H9 (cell line): ENCODE measurements at regions not wholly inside any gene's neighbourhood (a gene's known extent, or its start where the extent isn't known, plus 50 kb on each side); places are given as distances from the start of the nearest gene placed in this dataset.

Experiments
- DNase-seq: peaks from one replicate; pipeline ENCODE4 v3.0.0-alpha.2; 2017
- H2AFZ ChIP-seq: one replicate; pipeline ENCODE4 v1.6.1; 2013; ENCODE audit warnings: mild to moderate bottlenecking, low read length, control low read depth, moderate library complexity
- H2AK5ac ChIP-seq: 2 replicates; pipeline ENCODE4 v1.6.1; 2013; ENCODE audit warnings: low read length, control low read depth, mixed read lengths; ENCODE audit not compliant: insufficient read length
- H2BK120ac ChIP-seq: one replicate; pipeline ENCODE4 v1.6.1; 2013; ENCODE audit warnings: low read depth, mild to moderate bottlenecking, low read length, control low read depth, inconsistent platforms; ENCODE audit not compliant: poor library complexity, severe bottlenecking
- H2BK12ac ChIP-seq: 2 replicates; pipeline ENCODE4 v1.6.1; 2013; ENCODE audit warnings: low read length, control low read depth, mixed read lengths, low read depth; ENCODE audit not compliant: insufficient read length
- H2BK15ac ChIP-seq: 2 replicates; pipeline ENCODE4 v1.6.1; 2013; ENCODE audit warnings: low read depth, low read length, control low read depth
- H2BK20ac ChIP-seq: one replicate; pipeline ENCODE4 v1.6.1; 2013; ENCODE audit warnings: low read depth, mild to moderate bottlenecking, low read length, control low read depth, inconsistent platforms; ENCODE audit not compliant: poor library complexity, severe bottlenecking
- H2BK5ac ChIP-seq: 2 replicates; pipeline ENCODE4 v1.6.1; 2013; ENCODE audit warnings: low read length, control low read depth, mixed read lengths; ENCODE audit not compliant: insufficient read length
- H3K14ac ChIP-seq: 2 replicates; pipeline ENCODE4 v1.6.1; 2013; ENCODE audit warnings: low read length, control low read depth; ENCODE audit not compliant: insufficient read depth
- H3K18ac ChIP-seq: 2 replicates; pipeline ENCODE4 v1.6.1; 2013; ENCODE audit warnings: low read depth, mild to moderate bottlenecking, mixed read lengths, low read length, control low read depth; ENCODE audit not compliant: insufficient read length
- H3K23ac ChIP-seq: 2 replicates; pipeline ENCODE4 v1.6.1; 2013; ENCODE audit warnings: low read length, control low read depth, mixed read lengths, low read depth; ENCODE audit not compliant: insufficient read length
- H3K23me2 ChIP-seq: 2 replicates; pipeline ENCODE4 v1.6.1; 2013; ENCODE audit warnings: low read depth, mild to moderate bottlenecking, mixed read lengths, low read length, control low read depth; ENCODE audit not compliant: insufficient read length, poor library complexity, severe bottlenecking
- H3K27ac ChIP-seq: 2 replicates; pipeline ENCODE4 v1.5.1; 2013; ENCODE audit warnings: low read length, control low read depth, mixed read lengths, low read depth; ENCODE audit not compliant: insufficient read length
- H3K27me3 ChIP-seq: 2 replicates; pipeline ENCODE4 v1.6.1; 2013; ENCODE audit warnings: low read length, control low read depth, inconsistent platforms; ENCODE audit not compliant: insufficient read depth
- H3K4ac ChIP-seq: 2 replicates; pipeline ENCODE4 v1.6.1; 2013; ENCODE audit warnings: low read depth, mild to moderate bottlenecking, control low read depth, inconsistent platforms, low read length, moderate library complexity
- H3K4me1 ChIP-seq: 2 replicates; pipeline ENCODE4 v1.6.1; 2013; ENCODE audit warnings: low read length, control low read depth, inconsistent platforms; ENCODE audit not compliant: insufficient read depth
- H3K4me2 ChIP-seq: 2 replicates; pipeline ENCODE4 v1.6.1; 2013; ENCODE audit warnings: low read length, control low read depth, mixed read lengths; ENCODE audit not compliant: insufficient read length, insufficient read depth
- H3K56ac ChIP-seq: 2 replicates; pipeline ENCODE4 v1.6.1; 2013; ENCODE audit warnings: low read depth, mild to moderate bottlenecking, mixed read lengths, low read length, control low read depth; ENCODE audit not compliant: insufficient read length
- H3K79me1 ChIP-seq: 2 replicates; pipeline ENCODE4 v1.6.1; 2013; ENCODE audit warnings: low read depth, mild to moderate bottlenecking, moderate library complexity, low read length, control low read depth, inconsistent platforms; ENCODE audit not compliant: insufficient read depth, poor library complexity, severe bottlenecking
- H3K79me2 ChIP-seq: 2 replicates; pipeline ENCODE4 v1.6.1; 2013; ENCODE audit warnings: low read length, control low read depth, inconsistent platforms; ENCODE audit not compliant: insufficient read depth
- H3K9ac ChIP-seq: 2 replicates; pipeline ENCODE4 v1.6.1; 2013; ENCODE audit warnings: low read length, control low read depth, mixed read lengths; ENCODE audit not compliant: insufficient read length; ENCODE audit errors: extremely low read depth
- H3K9me3 ChIP-seq: one replicate; pipeline ENCODE4 v1.6.1; 2013; ENCODE audit warnings: low read depth, low read length, inconsistent platforms; ENCODE audit not compliant: control insufficient read depth
- H3T11ph ChIP-seq: one replicate; pipeline ENCODE4 v1.6.1; 2013; ENCODE audit warnings: mild to moderate bottlenecking, low read length, control low read depth, inconsistent platforms
- H4K20me1 ChIP-seq: one replicate; pipeline ENCODE4 v1.6.1; 2013; ENCODE audit not compliant: control insufficient read depth, insufficient read length, insufficient read depth
- H4K5ac ChIP-seq: 2 replicates; pipeline ENCODE4 v1.6.1; 2013; ENCODE audit warnings: low read depth, mild to moderate bottlenecking, mixed read lengths, low read length, control low read depth; ENCODE audit not compliant: insufficient read length
- H4K8ac ChIP-seq: replicated peaks from 2 replicates; pipeline ENCODE4 v1.6.1; 2013; ENCODE audit warnings: low read length, control low read depth, mixed read lengths, low read depth; ENCODE audit not compliant: insufficient read length
- H4K91ac ChIP-seq: 2 replicates; pipeline ENCODE4 v1.6.1; 2013; ENCODE audit warnings: low read depth, mild to moderate bottlenecking, moderate library complexity, mixed read lengths, low read length, control low read depth; ENCODE audit not compliant: insufficient read length
- H3K27ac Mint-ChIP-seq, 3 experiments: 2 replicates in 2 of 3; 3 replicates in 1 of 3; pipeline ENCODE4 v1.8.0; 2020 to 2021; ENCODE audit warnings: mixed read lengths in 3 of 3, mild to moderate bottlenecking in 1 of 3, moderate library complexity in 1 of 3
- H3K27me3 Mint-ChIP-seq: 2 replicates; pipeline ENCODE4 v1.8.0; 2021; ENCODE audit warnings: low read depth, mild to moderate bottlenecking, moderate library complexity, mixed read lengths
- H3K36me3 Mint-ChIP-seq, 3 experiments: 2 replicates in 2 of 3; 3 replicates in 1 of 3; pipeline ENCODE4 v1.8.0; 2020 to 2021; ENCODE audit warnings: low read depth in 3 of 3, mixed read lengths in 3 of 3; ENCODE audit not compliant: insufficient read depth in 1 of 3
- H3K4me1 Mint-ChIP-seq, 2 experiments: 2 replicates each; pipeline ENCODE4 v1.8.0; 2020; ENCODE audit warnings: mixed read lengths in 2 of 2
- H3K4me3 Mint-ChIP-seq, 2 experiments: 2 replicates in 1 of 2; 3 replicates in 1 of 2; pipeline ENCODE4 v1.8.0; 2020 to 2021; ENCODE audit warnings: mild to moderate bottlenecking in 2 of 2, mixed read lengths in 2 of 2, moderate library complexity in 1 of 2
- H3K9me3 Mint-ChIP-seq, 2 experiments: 2 replicates in 1 of 2; 3 replicates in 1 of 2; pipeline ENCODE4 v1.8.0; 2020; ENCODE audit warnings: mild to moderate bottlenecking in 2 of 2, mixed read lengths in 2 of 2, moderate library complexity in 1 of 2
- WGBS: extraction: QIAGEN DNeasy Blood & Tissue Kit; methylation state at CpG from one replicate; pipeline ENCODE4 v1.1.7; 2013; ENCODE audit warnings: missing lambda C conversion rate, low lambda C conversion rate, mixed read lengths; ENCODE audit not compliant: insufficient read length; ENCODE audit errors: extremely low coverage; 5-methylcytosine and 5-hydroxymethylcytosine counted together
- TF ChIP-seq, protein P1 (sequence below): fragments of 200-600 bp; sonication (generic); conservative IDR thresholded peaks from 3 replicates; pipeline ENCODE4 v1.8.0; 2021; ENCODE audit warnings: antibody characterized with exemption, mild to moderate bottlenecking

DNA sequence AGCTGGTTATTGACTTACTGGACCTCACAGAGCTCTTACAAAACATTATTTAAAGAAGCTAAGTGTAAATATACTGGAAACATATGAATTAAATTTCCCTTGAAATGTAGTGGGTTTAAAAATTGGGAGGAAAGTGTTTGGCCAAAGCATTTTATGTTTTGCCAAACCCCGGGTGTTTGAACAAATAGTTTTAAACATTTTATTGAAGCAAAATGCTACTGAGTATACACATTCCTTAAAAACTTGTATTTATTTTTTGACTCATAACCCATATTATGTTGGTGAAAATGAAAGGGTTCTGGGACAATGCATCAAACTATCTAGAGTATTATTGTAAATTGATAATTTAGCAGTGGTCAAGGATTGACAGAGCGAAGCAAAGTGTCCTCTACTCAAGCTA lies 1048.5 kb downstream of the SLC6A15 start:
- Histone ChIP-seq H3T11ph (no peak overlapping the region), H2BK120ac (no peak overlapping the region), H3K4me1 (no peaks in the 10 kb centered on the region), H2BK5ac (no peak overlapping the region), H4K20me1 (no peaks in the 10 kb centered on the region), H3K9ac (no peak overlapping the region), H4K8ac (no peak overlapping the region), H3K4me2 (no peak overlapping the region), H3K23ac (no peak overlapping the region), H3K4ac (no peak overlapping the region), H2AFZ (no peak overlapping the region), H4K5ac (no peak overlapping the region), H3K23me2 (no peaks in the 10 kb centered on the region), H3K79me2 (no peaks in the 10 kb centered on the region), H2BK15ac (no peak overlapping the region), H2AK5ac (no peak overlapping the region), H3K18ac (no peak overlapping the region), H3K27me3 (no peaks in the 10 kb centered on the region), H3K79me1 (no peaks in the 10 kb centered on the region), H3K9me3 (no peaks in the 10 kb centered on the region), H3K14ac (no peak overlapping the region), H2BK20ac (no peak overlapping the region), H4K91ac (no peak overlapping the region), H3K56ac (no peak overlapping the region), H2BK12ac (no peak overlapping the region), H3K27ac (no peak overlapping the region)
- Mint-ChIP-seq H3K4me3 (no peak overlapping the region), H3K27me3 (no peaks in the 10 kb centered on the region), H3K36me3 (no peaks in the 10 kb centered on the region), H3K9me3 (no peaks in the 10 kb centered on the region), H3K27ac (no peak overlapping the region), H3K4me1 (no peaks in the 10 kb centered on the region)
- DNase-seq, result no peak
- TF ChIP-seq, protein P1, sequence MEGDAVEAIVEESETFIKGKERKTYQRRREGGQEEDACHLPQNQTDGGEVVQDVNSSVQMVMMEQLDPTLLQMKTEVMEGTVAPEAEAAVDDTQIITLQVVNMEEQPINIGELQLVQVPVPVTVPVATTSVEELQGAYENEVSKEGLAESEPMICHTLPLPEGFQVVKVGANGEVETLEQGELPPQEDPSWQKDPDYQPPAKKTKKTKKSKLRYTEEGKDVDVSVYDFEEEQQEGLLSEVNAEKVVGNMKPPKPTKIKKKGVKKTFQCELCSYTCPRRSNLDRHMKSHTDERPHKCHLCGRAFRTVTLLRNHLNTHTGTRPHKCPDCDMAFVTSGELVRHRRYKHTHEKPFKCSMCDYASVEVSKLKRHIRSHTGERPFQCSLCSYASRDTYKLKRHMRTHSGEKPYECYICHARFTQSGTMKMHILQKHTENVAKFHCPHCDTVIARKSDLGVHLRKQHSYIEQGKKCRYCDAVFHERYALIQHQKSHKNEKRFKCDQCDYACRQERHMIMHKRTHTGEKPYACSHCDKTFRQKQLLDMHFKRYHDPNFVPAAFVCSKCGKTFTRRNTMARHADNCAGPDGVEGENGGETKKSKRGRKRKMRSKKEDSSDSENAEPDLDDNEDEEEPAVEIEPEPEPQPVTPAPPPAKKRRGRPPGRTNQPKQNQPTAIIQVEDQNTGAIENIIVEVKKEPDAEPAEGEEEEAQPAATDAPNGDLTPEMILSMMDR, result no peak
- no CpG with 5 or more reads among the region's 2 CpGs for WGBS
